ENCODE measurements at regions not wholly inside any gene's neighbourhood (a gene's known extent, or its start where the extent isn't known, plus 50 kb on each side); places are given as distances from the start of the nearest gene placed in this dataset.
"Not testable (repeated sequence)": the region's sequence is repeated elsewhere in the genome, so short reads cannot be mapped to it uniquely, and the experiment has no call there.

DNA sequence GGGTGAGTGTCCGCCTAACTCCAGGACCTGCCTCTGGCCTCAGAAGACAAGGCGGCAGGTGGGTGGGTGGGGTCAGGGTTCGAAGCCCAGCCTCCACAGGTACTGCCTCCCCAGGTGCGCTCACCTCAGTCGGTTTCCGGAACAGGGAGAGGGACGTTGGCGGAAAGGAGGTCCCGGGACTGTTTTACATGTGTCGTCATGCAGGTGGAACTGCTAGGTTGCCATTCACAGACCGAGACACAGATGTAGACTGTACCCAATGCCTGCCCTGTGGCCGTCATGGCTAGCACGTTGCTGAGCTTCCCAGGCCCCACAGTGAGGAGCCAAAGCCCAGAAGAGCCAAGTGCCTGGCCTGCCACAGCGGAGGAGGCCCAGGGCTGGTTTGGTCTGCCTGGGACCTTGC is 284.0 kb upstream of the HS6ST1 start:
- H3K4me3 ChIP-seq (ENCODE audit: low read depth, low read length): no peak overlapping the region
- no peak for DNase-seq
- in situ Hi-C loops (cut with HindIII; ENCODE audit: low pct_ligation_motif_present, low sequenced_read_pairs): no loop called here
- no peaks in the 10 kb centered on the region for H3K36me3 ChIP-seq (replicated peaks)
- H3K27me3 ChIP-seq (replicated peaks): no peaks in the 10 kb centered on the region
- H3K27ac ChIP-seq: no peak overlapping the region
- TF ChIP-seq, protein P1, sequence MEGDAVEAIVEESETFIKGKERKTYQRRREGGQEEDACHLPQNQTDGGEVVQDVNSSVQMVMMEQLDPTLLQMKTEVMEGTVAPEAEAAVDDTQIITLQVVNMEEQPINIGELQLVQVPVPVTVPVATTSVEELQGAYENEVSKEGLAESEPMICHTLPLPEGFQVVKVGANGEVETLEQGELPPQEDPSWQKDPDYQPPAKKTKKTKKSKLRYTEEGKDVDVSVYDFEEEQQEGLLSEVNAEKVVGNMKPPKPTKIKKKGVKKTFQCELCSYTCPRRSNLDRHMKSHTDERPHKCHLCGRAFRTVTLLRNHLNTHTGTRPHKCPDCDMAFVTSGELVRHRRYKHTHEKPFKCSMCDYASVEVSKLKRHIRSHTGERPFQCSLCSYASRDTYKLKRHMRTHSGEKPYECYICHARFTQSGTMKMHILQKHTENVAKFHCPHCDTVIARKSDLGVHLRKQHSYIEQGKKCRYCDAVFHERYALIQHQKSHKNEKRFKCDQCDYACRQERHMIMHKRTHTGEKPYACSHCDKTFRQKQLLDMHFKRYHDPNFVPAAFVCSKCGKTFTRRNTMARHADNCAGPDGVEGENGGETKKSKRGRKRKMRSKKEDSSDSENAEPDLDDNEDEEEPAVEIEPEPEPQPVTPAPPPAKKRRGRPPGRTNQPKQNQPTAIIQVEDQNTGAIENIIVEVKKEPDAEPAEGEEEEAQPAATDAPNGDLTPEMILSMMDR (IDR thresholded peaks at IDR 0.05; ENCODE audit: low read depth, low read length, missing control alignments): no peak

DNA sequence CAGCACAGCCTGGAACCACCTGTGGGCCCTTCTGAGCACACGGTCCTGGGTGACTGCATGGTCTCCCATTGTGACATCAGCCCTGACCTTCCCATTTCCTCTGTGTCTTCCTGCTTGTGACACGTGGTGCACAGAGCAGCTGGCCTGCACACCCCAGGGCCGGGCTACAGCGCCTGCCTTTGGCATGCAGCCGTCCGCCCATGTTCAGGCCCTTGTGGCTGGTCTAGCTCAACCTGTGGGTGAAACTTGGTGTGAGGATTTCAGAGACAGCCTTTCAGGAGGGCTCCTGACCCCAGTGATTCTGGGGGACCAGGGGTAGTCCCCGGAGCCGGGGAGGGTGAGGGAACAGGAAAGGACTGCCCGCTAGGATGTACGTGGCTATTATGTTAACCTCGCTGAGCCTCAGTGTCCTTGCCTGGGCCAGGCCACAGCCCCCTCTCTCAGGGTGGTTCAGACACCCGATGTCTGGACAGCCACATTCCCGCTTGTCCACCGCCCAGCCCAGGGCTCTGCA is 284.8 kb upstream of the HS6ST1 start:
- DNase-seq: no peak
- in situ Hi-C loops (cut with HindIII; ENCODE audit: low pct_ligation_motif_present, low sequenced_read_pairs): no loop called here
- TF ChIP-seq, protein P1 (IDR thresholded peaks at IDR 0.05; ENCODE audit: low read depth, low read length, missing control alignments): no peak

DNA sequence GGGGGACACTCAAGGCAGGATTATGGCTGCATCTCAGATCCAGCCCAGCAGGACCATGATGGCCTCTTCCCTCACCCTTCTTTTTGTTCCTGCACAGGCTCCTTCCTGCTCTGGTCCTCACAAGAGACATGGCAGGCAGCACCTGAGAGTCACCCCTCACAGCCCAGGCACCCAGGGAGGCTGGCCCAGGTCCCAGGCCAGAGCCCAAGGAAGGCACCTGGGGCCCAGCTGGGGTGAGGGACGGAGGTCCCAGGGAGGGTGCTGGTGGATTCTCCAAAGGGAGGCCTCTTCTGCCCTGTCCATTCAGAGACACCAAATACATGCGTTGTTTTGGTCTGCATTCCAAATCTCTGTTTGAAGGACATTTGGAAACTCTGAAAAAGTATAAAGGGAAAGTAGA is 285.4 kb upstream of the HS6ST1 start:
- no peak overlapping the region for H3K4me3 ChIP-seq (ENCODE audit: low read depth, low read length)
- TF ChIP-seq, protein P1 (IDR thresholded peaks at IDR 0.05; ENCODE audit: low read depth, low read length, missing control alignments): no peak
- in situ Hi-C loops (cut with HindIII; ENCODE audit: low pct_ligation_motif_present, low sequenced_read_pairs): no loop called here

More for the DNA sequence above, 284.8 kb upstream of the HS6ST1 start:
- Histone ChIP-seq H3K4me3 (ENCODE audit: low read depth, low read length) (no peak overlapping the region), H3K27ac (no peak overlapping the region), H3K27me3 (replicated peaks) (no peaks in the 10 kb centered on the region), H3K36me3 (replicated peaks) (no peaks in the 10 kb centered on the region)

DNA sequence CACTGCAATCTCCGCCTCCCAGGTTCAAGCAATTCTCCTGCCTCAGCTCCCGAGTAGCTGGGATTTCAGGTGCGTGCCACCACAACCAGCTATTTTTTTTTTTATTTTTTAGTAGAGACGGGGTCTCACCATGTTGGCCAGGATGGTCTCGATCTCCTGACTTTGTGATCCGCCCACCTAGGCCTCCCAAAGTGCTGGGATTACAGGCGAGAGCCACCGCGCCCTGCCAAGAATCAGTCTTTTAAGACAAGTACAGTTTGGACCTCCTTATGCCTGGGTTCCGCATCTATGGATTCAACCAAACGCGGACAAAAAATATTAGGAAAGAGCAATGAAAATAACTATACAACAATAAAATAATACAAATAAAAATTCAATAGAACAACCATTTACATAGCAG is 285.9 kb upstream of the HS6ST1 start:
- H3K4me3 ChIP-seq (ENCODE audit: low read depth, low read length); in situ Hi-C loops (cut with HindIII; ENCODE audit: low pct_ligation_motif_present, low sequenced_read_pairs); H3K27ac ChIP-seq; DNase-seq; H3K27me3 ChIP-seq (replicated peaks); H3K36me3 ChIP-seq (replicated peaks): not testable (repeated sequence)

More for the DNA sequence above, 285.4 kb upstream of the HS6ST1 start:
- Histone ChIP-seq H3K27ac (no peak overlapping the region), H3K36me3 (replicated peaks) (no peaks in the 10 kb centered on the region), H3K27me3 (replicated peaks) (no peaks in the 10 kb centered on the region)
- no peak for DNase-seq

DNA sequence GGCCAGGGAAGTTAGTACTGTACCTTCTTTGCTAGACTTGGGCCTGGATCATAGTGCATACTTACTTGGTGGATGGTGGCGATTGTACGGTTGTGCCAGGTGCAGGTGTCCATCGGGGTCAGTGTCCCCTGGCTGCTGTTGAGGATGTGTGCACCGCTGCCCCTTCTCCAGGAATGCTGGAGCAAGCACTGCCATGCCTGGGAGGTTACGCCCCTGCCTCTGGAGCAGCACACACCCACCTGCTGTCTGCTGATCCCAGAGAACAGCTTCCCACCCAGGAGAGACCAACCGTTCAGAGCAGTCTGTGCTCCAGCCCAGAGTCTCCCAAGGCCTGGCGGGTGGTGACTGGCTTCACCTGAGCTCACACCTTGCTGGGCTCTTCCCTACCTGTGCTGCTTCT is 286.8 kb upstream of the HS6ST1 start:
- in situ Hi-C loops (cut with HindIII; ENCODE audit: low pct_ligation_motif_present, low sequenced_read_pairs): no loop called here
- no peak overlapping the region for H3K27ac ChIP-seq
- H3K36me3 ChIP-seq (replicated peaks): no peaks in the 10 kb centered on the region
- H3K27me3 ChIP-seq (replicated peaks): no peaks in the 10 kb centered on the region
- no peak for DNase-seq
- H3K4me3 ChIP-seq (ENCODE audit: low read depth, low read length): no peak overlapping the region
- TF ChIP-seq, protein P1 (IDR thresholded peaks at IDR 0.05; ENCODE audit: low read depth, low read length, missing control alignments): no peak

DNA sequence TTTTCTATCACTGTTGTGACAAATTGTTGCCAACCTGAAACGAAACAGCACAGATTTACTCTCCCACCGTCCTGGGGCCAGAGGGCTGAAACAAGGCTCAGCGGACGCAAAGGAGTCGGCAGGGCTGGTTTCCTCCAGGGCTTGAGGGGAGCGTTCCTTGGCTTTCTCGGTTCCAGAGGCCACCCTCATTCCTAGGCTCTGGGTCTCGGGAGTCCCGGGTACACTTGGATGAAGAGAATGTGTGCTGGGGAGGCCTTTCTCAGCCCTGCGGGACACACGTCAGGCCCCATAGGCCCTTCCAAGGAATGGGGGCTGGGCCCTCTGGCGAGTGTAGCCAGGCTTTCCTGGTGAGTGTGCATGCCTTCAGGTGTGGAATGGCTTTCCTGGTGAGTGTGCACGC is 287.3 kb upstream of the HS6ST1 start:
- Histone ChIP-seq H3K27me3 (replicated peaks) (no peaks in the 10 kb centered on the region), H3K4me3 (ENCODE audit: low read depth, low read length) (no peak overlapping the region), H3K27ac (no peak overlapping the region), H3K36me3 (replicated peaks) (no peaks in the 10 kb centered on the region)
- TF ChIP-seq, protein P1 (IDR thresholded peaks at IDR 0.05; ENCODE audit: low read depth, low read length, missing control alignments): no peak
- in situ Hi-C loops (cut with HindIII; ENCODE audit: low pct_ligation_motif_present, low sequenced_read_pairs): no loop called here
- DNase-seq: no peak

All from brain microvascular endothelial cell (primary cell).